Iris pigment epithelial cell (primary cell): ENCODE measurements at regions not wholly inside any gene's neighbourhood (a gene's known extent, or its start where the extent isn't known, plus 50 kb on each side); places are given as distances from the start of the nearest gene placed in this dataset.
"Not testable (repeated sequence)": the region's sequence is repeated elsewhere in the genome, so short reads cannot be mapped to it uniquely, and the experiment has no call there.

Experiments
- DNase-seq: peaks from one replicate; pipeline ENCODE4 v3.0.0-alpha.2; 2011; ENCODE audit warnings: low read depth

- no peak for DNase-seq
These were observed 623.4 kb upstream of the NRG3 start for GRCh38 chr10:81251457-81252115.

GRCh38 chr10:81264991-81265390 is 610.0 kb upstream of the NRG3 start:
- not testable (repeated sequence) for DNase-seq

- no peak for DNase-seq
These were observed 604.9 kb upstream of the NRG3 start for GRCh38 chr10:81270051-81270450.

GRCh38 chr10:81280497-81281479 is 594.2 kb upstream of the NRG3 start:
- no peak for DNase-seq

- DNase-seq = no peak
These were observed 586.5 kb upstream of the NRG3 start for GRCh38 chr10:81288544-81288943.

GRCh38 chr10:81297292-81297691 is 577.7 kb upstream of the NRG3 start:
- no peak for DNase-seq

GRCh38 chr10:81303656-81304055 is 571.3 kb upstream of the NRG3 start:
- no peak for DNase-seq

- no peak for DNase-seq
These were observed 567.8 kb upstream of the NRG3 start for GRCh38 chr10:81306971-81307782.

- DNase-seq = no peak
These were observed 565.9 kb upstream of the NRG3 start for GRCh38 chr10:81309041-81309552.

GRCh38 chr10:81314471-81314870 is 560.5 kb upstream of the NRG3 start:
- no peak for DNase-seq

- DNase-seq = no peak
These were observed 560.0 kb upstream of the NRG3 start for GRCh38 chr10:81315026-81315425.

GRCh38 chr10:81348003-81348402 is 527.0 kb upstream of the NRG3 start:
- DNase-seq = no peak

GRCh38 chr10:81367132-81367531 is 507.9 kb upstream of the NRG3 start:
- DNase-seq = no peak

GRCh38 chr10:81386817-81387216 is 488.2 kb upstream of the NRG3 start:
- no peak for DNase-seq

- DNase-seq = no peak
These were observed 471.5 kb upstream of the NRG3 start for GRCh38 chr10:81403451-81403850.

GRCh38 chr10:81405399-81405798 is 469.6 kb upstream of the NRG3 start:
- no peak for DNase-seq

GRCh38 chr10:81414038-81414437 is 461.0 kb upstream of the NRG3 start:
- peak; percentile 0 for DNase-seq

GRCh38 chr10:81426722-81427121 is 448.3 kb upstream of the NRG3 start:
- DNase-seq = no peak

GRCh38 chr10:81428456-81429134 is 446.4 kb upstream of the NRG3 start:
- DNase-seq = no peak

GRCh38 chr10:81439445-81439844 is 435.5 kb upstream of the NRG3 start:
- no peak for DNase-seq

- DNase-seq = not testable (repeated sequence)
These were observed 433.4 kb upstream of the NRG3 start for GRCh38 chr10:81441624-81442023.
